H9 (cell line): ENCODE measurements at regions not wholly inside any gene's neighbourhood (a gene's known extent, or its start where the extent isn't known, plus 50 kb on each side); places are given as distances from the start of the nearest gene placed in this dataset.

Experiments used
- DNase-seq: peaks from one replicate; pipeline ENCODE4 v3.0.0-alpha.2; 2017
- H2AFZ ChIP-seq: one replicate; pipeline ENCODE4 v1.6.1; 2013; ENCODE audit warnings: mild to moderate bottlenecking, low read length, control low read depth, moderate library complexity
- H2AK5ac ChIP-seq: 2 replicates; pipeline ENCODE4 v1.6.1; 2013; ENCODE audit warnings: low read length, control low read depth, mixed read lengths; ENCODE audit not compliant: insufficient read length
- H2BK120ac ChIP-seq: one replicate; pipeline ENCODE4 v1.6.1; 2013; ENCODE audit warnings: low read depth, mild to moderate bottlenecking, low read length, control low read depth, inconsistent platforms; ENCODE audit not compliant: poor library complexity, severe bottlenecking
- H2BK12ac ChIP-seq: 2 replicates; pipeline ENCODE4 v1.6.1; 2013; ENCODE audit warnings: low read length, control low read depth, mixed read lengths, low read depth; ENCODE audit not compliant: insufficient read length
- H2BK15ac ChIP-seq: 2 replicates; pipeline ENCODE4 v1.6.1; 2013; ENCODE audit warnings: low read depth, low read length, control low read depth
- H2BK20ac ChIP-seq: one replicate; pipeline ENCODE4 v1.6.1; 2013; ENCODE audit warnings: low read depth, mild to moderate bottlenecking, low read length, control low read depth, inconsistent platforms; ENCODE audit not compliant: poor library complexity, severe bottlenecking
- H2BK5ac ChIP-seq: 2 replicates; pipeline ENCODE4 v1.6.1; 2013; ENCODE audit warnings: low read length, control low read depth, mixed read lengths; ENCODE audit not compliant: insufficient read length
- H3K14ac ChIP-seq: 2 replicates; pipeline ENCODE4 v1.6.1; 2013; ENCODE audit warnings: low read length, control low read depth; ENCODE audit not compliant: insufficient read depth
- H3K18ac ChIP-seq: 2 replicates; pipeline ENCODE4 v1.6.1; 2013; ENCODE audit warnings: low read depth, mild to moderate bottlenecking, mixed read lengths, low read length, control low read depth; ENCODE audit not compliant: insufficient read length
- H3K23ac ChIP-seq: 2 replicates; pipeline ENCODE4 v1.6.1; 2013; ENCODE audit warnings: low read length, control low read depth, mixed read lengths, low read depth; ENCODE audit not compliant: insufficient read length
- H3K23me2 ChIP-seq: 2 replicates; pipeline ENCODE4 v1.6.1; 2013; ENCODE audit warnings: low read depth, mild to moderate bottlenecking, mixed read lengths, low read length, control low read depth; ENCODE audit not compliant: insufficient read length, poor library complexity, severe bottlenecking
- H3K27ac ChIP-seq: 2 replicates; pipeline ENCODE4 v1.5.1; 2013; ENCODE audit warnings: low read length, control low read depth, mixed read lengths, low read depth; ENCODE audit not compliant: insufficient read length
- H3K27me3 ChIP-seq: 2 replicates; pipeline ENCODE4 v1.6.1; 2013; ENCODE audit warnings: low read length, control low read depth, inconsistent platforms; ENCODE audit not compliant: insufficient read depth
- H3K4ac ChIP-seq: 2 replicates; pipeline ENCODE4 v1.6.1; 2013; ENCODE audit warnings: low read depth, mild to moderate bottlenecking, control low read depth, inconsistent platforms, low read length, moderate library complexity
- H3K4me1 ChIP-seq: 2 replicates; pipeline ENCODE4 v1.6.1; 2013; ENCODE audit warnings: low read length, control low read depth, inconsistent platforms; ENCODE audit not compliant: insufficient read depth
- H3K4me2 ChIP-seq: 2 replicates; pipeline ENCODE4 v1.6.1; 2013; ENCODE audit warnings: low read length, control low read depth, mixed read lengths; ENCODE audit not compliant: insufficient read length, insufficient read depth
- H3K56ac ChIP-seq: 2 replicates; pipeline ENCODE4 v1.6.1; 2013; ENCODE audit warnings: low read depth, mild to moderate bottlenecking, mixed read lengths, low read length, control low read depth; ENCODE audit not compliant: insufficient read length
- H3K79me1 ChIP-seq: 2 replicates; pipeline ENCODE4 v1.6.1; 2013; ENCODE audit warnings: low read depth, mild to moderate bottlenecking, moderate library complexity, low read length, control low read depth, inconsistent platforms; ENCODE audit not compliant: insufficient read depth, poor library complexity, severe bottlenecking
- H3K79me2 ChIP-seq: 2 replicates; pipeline ENCODE4 v1.6.1; 2013; ENCODE audit warnings: low read length, control low read depth, inconsistent platforms; ENCODE audit not compliant: insufficient read depth
- H3K9ac ChIP-seq: 2 replicates; pipeline ENCODE4 v1.6.1; 2013; ENCODE audit warnings: low read length, control low read depth, mixed read lengths; ENCODE audit not compliant: insufficient read length; ENCODE audit errors: extremely low read depth
- H3K9me3 ChIP-seq: one replicate; pipeline ENCODE4 v1.6.1; 2013; ENCODE audit warnings: low read depth, low read length, inconsistent platforms; ENCODE audit not compliant: control insufficient read depth
- H3T11ph ChIP-seq: one replicate; pipeline ENCODE4 v1.6.1; 2013; ENCODE audit warnings: mild to moderate bottlenecking, low read length, control low read depth, inconsistent platforms
- H4K20me1 ChIP-seq: one replicate; pipeline ENCODE4 v1.6.1; 2013; ENCODE audit not compliant: control insufficient read depth, insufficient read length, insufficient read depth
- H4K5ac ChIP-seq: 2 replicates; pipeline ENCODE4 v1.6.1; 2013; ENCODE audit warnings: low read depth, mild to moderate bottlenecking, mixed read lengths, low read length, control low read depth; ENCODE audit not compliant: insufficient read length
- H4K8ac ChIP-seq: replicated peaks from 2 replicates; pipeline ENCODE4 v1.6.1; 2013; ENCODE audit warnings: low read length, control low read depth, mixed read lengths, low read depth; ENCODE audit not compliant: insufficient read length
- H4K91ac ChIP-seq: 2 replicates; pipeline ENCODE4 v1.6.1; 2013; ENCODE audit warnings: low read depth, mild to moderate bottlenecking, moderate library complexity, mixed read lengths, low read length, control low read depth; ENCODE audit not compliant: insufficient read length
- H3K27ac Mint-ChIP-seq, 3 experiments: 2 replicates in 2 of 3; 3 replicates in 1 of 3; pipeline ENCODE4 v1.8.0; 2020 to 2021; ENCODE audit warnings: mixed read lengths in 3 of 3, mild to moderate bottlenecking in 1 of 3, moderate library complexity in 1 of 3
- H3K27me3 Mint-ChIP-seq: 2 replicates; pipeline ENCODE4 v1.8.0; 2021; ENCODE audit warnings: low read depth, mild to moderate bottlenecking, moderate library complexity, mixed read lengths
- H3K36me3 Mint-ChIP-seq, 3 experiments: 2 replicates in 2 of 3; 3 replicates in 1 of 3; pipeline ENCODE4 v1.8.0; 2020 to 2021; ENCODE audit warnings: low read depth in 3 of 3, mixed read lengths in 3 of 3; ENCODE audit not compliant: insufficient read depth in 1 of 3
- H3K4me1 Mint-ChIP-seq, 2 experiments: 2 replicates each; pipeline ENCODE4 v1.8.0; 2020; ENCODE audit warnings: mixed read lengths in 2 of 2
- H3K4me3 Mint-ChIP-seq, 2 experiments: 2 replicates in 1 of 2; 3 replicates in 1 of 2; pipeline ENCODE4 v1.8.0; 2020 to 2021; ENCODE audit warnings: mild to moderate bottlenecking in 2 of 2, mixed read lengths in 2 of 2, moderate library complexity in 1 of 2
- H3K9me3 Mint-ChIP-seq, 2 experiments: 2 replicates in 1 of 2; 3 replicates in 1 of 2; pipeline ENCODE4 v1.8.0; 2020; ENCODE audit warnings: mild to moderate bottlenecking in 2 of 2, mixed read lengths in 2 of 2, moderate library complexity in 1 of 2
- WGBS: extraction: QIAGEN DNeasy Blood & Tissue Kit; methylation state at CpG from one replicate; pipeline ENCODE4 v1.1.7; 2013; ENCODE audit warnings: missing lambda C conversion rate, low lambda C conversion rate, mixed read lengths; ENCODE audit not compliant: insufficient read length; ENCODE audit errors: extremely low coverage; 5-methylcytosine and 5-hydroxymethylcytosine counted together
- TF ChIP-seq, protein P1 (sequence below): fragments of 200-600 bp; sonication (generic); conservative IDR thresholded peaks from 3 replicates; pipeline ENCODE4 v1.8.0; 2021; ENCODE audit warnings: antibody characterized with exemption, mild to moderate bottlenecking

DNA sequence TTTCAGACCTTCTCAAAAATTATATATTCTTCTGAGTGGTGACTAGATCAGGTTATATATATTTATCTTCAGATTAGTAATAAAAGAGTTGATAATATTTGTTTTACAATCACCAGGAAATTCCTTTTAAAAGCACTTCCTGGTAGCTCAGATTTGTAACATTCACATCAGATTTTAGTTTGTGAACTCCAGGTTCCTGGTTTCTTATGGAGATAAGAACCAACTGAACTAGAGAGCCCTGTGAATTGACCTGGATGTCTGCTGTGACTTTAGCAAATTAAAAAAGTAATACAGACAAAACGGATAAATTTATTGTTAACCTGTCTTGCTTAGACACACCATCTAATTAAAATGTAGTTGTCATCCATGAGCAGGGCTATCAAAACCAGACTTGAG lies 868.7 kb downstream of the BCL11A start:
- Histone ChIP-seq H2AK5ac (no peak overlapping the region), H3K27ac (no peak overlapping the region), H2BK12ac (no peak overlapping the region), H2AFZ (no peak overlapping the region), H4K20me1 (no peaks in the 10 kb centered on the region), H3K4me2 (no peak overlapping the region), H4K5ac (no peak overlapping the region), H3K9me3 (no peaks in the 10 kb centered on the region), H3K79me2 (no peaks in the 10 kb centered on the region), H2BK120ac (no peak overlapping the region), H3K23me2 (no peaks in the 10 kb centered on the region), H3K56ac (no peak overlapping the region), H2BK20ac (no peak overlapping the region), H3K79me1 (no peaks in the 10 kb centered on the region), H3K27me3 (no peaks in the 10 kb centered on the region), H4K91ac (no peak overlapping the region), H4K8ac (no peak overlapping the region), H3K14ac (no peak overlapping the region), H3K18ac (no peak overlapping the region), H2BK15ac (no peak overlapping the region), H2BK5ac (no peak overlapping the region), H3K9ac (no peak overlapping the region), H3K4ac (no peak overlapping the region), H3K23ac (no peak overlapping the region), H3K4me1 (no peaks in the 10 kb centered on the region), H3T11ph (no peak overlapping the region)
- no peak for DNase-seq
- TF ChIP-seq, protein P1, sequence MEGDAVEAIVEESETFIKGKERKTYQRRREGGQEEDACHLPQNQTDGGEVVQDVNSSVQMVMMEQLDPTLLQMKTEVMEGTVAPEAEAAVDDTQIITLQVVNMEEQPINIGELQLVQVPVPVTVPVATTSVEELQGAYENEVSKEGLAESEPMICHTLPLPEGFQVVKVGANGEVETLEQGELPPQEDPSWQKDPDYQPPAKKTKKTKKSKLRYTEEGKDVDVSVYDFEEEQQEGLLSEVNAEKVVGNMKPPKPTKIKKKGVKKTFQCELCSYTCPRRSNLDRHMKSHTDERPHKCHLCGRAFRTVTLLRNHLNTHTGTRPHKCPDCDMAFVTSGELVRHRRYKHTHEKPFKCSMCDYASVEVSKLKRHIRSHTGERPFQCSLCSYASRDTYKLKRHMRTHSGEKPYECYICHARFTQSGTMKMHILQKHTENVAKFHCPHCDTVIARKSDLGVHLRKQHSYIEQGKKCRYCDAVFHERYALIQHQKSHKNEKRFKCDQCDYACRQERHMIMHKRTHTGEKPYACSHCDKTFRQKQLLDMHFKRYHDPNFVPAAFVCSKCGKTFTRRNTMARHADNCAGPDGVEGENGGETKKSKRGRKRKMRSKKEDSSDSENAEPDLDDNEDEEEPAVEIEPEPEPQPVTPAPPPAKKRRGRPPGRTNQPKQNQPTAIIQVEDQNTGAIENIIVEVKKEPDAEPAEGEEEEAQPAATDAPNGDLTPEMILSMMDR, result no peak
- Mint-ChIP-seq H3K36me3 (no peaks in the 10 kb centered on the region; a peak in 1 of 7 replicates), H3K27ac (no peak overlapping the region), H3K27me3 (no peaks in the 10 kb centered on the region), H3K9me3 (peaks cover 4 to 5% of the 10 kb centered on the region in 2 experiments; a peak in 2 of 5 replicates), H3K4me1 (no peaks in the 10 kb centered on the region; a peak in 1 of 4 replicates), H3K4me3 (no peak overlapping the region)
- no CpG with 5 or more reads among the region's 1 CpG for WGBS
